Stimulated activated CD8-positive, alpha-beta memory T cell treated with anti-CD3 and anti-CD28 coated beads, Interleukin-7, amount 100 ng/mL, for 4 hours (primary cell): ENCODE measurements at regions not wholly inside any gene's neighbourhood (a gene's known extent, or its start where the extent isn't known, plus 50 kb on each side); places are given as distances from the start of the nearest gene placed in this dataset.

Experiments
- DNase-seq, 2 donors: peaks; one replicate each; pipeline ENCODE4 v3.0.0-alpha.2; 2020; ENCODE audit warnings: low read depth in 2 of 2

GRCh38 chr13:77480066-77480465, 55.4 kb upstream of the SCEL start:
- no peak for DNase-seq

GRCh38 chr13:77479326-77479725, 56.2 kb upstream of the SCEL start:
- DNase-seq, result no peak

DNA sequence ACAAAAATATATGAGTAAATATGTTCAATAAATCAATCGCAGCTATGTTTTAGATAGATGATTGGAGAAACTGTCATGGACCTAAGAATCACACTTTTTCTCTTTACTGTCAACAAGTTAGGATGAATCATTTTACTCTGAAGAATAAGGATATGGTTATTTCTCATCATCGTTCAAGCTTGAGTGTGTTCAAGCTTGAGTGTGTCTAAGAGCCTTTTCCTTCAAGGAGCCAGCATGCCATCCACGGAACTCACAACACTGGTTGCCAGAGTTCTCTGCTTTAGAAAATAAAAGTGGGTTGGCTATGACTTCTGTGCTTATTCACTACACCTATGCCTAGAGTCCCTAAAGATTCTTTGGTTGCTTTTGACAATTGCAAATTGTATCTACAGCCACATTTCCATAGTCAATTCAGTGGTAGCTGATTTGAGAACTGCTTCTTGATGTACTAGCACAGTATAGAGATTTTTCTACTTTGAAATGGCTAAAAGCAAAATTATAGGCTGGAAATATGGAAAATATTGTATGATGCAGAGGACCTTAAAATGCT, 58.1 kb upstream of the SCEL start:
- no peak for DNase-seq

- DNase-seq, result no peak
Observed at GRCh38 chr13:77476456-77476855, 59.0 kb upstream of the SCEL start.

- no peak for DNase-seq
Observed at GRCh38 chr13:77475345-77476084, 60.0 kb upstream of the SCEL start.

DNA sequence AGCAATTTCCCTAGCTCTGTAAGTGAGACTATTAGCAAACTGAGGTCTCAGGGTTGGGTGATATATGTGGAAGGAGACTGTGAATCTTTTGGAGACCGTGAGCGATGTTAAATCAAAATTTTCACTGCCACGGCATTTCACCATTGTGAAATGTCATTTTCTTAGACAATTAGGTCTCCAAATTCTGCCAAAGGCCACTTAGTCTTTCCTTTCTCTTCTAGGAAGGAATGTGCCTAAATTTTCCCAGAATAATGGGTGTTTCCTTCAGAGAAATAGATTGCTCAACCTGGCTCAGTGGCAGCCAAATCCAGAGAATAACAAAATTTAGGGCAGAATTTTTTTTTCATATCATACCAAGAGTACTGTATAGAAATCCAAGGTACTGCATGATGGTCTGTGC, 64.5 kb upstream of the SCEL start:
- no peak for DNase-seq

DNA sequence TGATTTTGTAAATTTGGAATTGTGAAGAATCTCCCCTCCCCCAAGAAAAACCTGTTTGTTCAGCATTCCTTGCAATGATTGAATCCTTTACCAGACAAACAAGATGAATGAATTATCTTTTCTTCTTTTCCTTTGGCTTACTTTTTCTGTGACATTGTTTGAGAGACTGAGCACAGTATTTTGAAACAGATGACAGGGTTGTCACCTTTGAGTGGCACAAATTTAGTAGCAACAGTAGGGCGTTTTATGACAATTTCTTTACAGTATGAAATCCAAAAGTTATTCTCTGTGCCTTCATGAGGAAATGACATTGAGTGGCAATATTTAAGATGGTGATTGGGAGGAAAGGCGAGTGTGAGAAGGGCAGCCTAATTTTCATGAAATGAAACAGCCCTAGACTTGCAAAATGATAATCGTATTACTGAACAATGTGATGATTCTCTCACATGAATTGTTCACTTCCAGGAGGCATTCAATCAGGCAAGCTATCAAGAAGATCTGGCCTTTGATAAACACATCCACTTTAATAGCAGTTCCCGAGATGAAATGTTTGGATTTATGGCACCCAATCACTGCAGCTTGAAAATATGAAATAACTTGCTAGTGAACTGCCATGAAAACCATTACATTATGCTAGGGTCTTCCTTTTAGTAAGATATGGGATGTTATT, 68.6 kb upstream of the SCEL start:
- DNase-seq, result no peak

- no peak for DNase-seq
Observed at GRCh38 chr13:77465603-77466195, 69.8 kb upstream of the SCEL start.

DNA sequence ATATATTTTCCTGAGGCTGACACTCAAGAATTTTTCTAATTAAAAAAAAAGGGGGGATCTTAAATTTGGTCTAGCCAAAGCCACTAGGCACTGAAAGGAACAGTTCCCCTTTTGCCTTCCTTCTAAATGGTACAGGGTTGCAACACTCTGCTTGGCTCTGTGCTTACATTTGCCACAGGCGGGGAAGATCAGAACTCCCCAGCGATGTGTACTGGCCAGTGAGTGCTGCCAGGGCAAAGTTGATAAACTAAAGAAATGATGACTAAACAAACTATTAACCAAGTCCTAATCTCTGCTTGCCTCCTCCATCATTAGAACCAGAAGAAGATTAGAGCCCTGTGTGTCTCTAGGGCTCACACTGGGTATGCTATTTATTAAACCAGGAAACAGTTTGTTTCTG, 75.3 kb upstream of the SCEL start:
- DNase-seq, result no peak

DNA sequence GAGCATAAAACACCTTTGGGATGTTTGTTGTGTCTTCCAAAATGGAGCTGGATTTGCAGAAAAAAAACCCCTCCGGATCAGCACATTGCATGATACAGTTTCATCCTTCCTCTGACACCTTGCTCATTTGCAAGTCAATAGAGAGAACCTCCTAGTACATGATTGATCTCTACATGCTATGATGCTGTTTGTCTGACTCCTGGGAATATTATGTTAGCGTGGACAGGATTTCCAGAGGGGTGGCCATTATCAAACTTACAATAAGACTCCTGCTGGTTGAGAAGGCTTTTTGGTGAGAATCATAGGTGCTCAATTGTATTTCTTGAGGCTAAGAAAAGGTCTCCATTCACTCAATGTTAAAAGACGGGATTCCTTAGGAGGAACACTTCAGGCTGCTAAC, 75.9 kb upstream of the SCEL start:
- DNase-seq, result no peak

- DNase-seq, result no peak
Observed at GRCh38 chr13:77458736-77459135, 76.8 kb upstream of the SCEL start.

GRCh38 chr13:77457966-77458365, 77.5 kb upstream of the SCEL start:
- DNase-seq, result no peak

DNA sequence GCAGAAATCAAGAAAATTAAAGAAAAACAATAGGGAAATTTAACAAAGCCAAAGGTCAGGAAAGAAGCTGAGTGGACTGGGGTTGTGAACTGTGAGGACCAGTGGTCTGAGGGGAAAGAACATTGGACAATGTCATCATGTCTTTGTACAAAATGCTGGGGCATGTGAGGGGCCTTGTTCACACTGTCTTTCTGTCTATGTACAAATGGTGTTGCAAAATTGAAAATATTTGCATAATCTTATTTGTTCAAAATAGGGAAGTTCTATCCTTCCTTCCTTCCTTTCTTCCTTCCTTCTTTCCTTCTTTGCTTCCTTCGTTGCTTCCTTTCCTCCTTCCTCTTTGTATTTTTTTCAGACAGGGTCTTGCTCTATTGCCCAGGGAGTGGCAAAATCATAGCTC, 79.2 kb upstream of the SCEL start:
- DNase-seq, result no peak

DNA sequence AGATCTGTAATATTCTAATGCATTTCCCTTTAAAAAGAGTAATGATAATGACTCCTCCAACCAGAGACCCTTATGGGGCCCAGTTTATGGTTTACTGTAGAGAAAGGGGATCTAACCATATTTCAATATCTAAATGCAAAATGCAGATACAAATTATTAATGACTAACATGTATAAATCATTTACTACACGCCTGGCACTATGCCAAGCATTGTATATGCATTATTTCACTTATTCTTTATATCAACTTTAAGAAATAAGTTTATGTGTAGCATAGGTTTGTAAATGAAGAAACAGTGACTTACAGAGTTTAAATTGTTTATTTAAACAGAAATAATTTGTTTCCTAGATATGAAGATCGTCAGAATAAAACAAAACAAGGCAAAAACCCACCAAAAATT, 86.2 kb upstream of the SCEL start:
- DNase-seq, result no peak

DNA sequence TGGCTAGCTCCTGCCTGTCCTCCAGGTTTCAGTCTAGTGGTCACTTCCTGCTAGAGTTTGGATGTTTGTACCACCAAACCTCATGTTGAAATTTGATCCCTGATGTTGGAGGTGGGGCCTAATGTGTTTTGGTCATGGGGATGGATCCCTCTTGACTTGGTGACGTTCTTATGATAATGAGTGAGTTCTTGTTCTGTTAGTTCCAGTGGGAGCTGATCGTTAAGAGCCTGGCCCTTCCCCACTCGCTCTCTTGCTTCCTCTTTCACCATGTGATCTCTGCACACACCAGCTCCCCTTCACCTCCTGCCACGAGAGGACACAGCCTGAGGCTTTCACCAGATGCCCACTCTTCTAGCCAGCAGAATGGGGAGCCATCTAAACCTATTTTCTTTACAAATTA, 86.8 kb upstream of the SCEL start:
- no peak for DNase-seq

DNA sequence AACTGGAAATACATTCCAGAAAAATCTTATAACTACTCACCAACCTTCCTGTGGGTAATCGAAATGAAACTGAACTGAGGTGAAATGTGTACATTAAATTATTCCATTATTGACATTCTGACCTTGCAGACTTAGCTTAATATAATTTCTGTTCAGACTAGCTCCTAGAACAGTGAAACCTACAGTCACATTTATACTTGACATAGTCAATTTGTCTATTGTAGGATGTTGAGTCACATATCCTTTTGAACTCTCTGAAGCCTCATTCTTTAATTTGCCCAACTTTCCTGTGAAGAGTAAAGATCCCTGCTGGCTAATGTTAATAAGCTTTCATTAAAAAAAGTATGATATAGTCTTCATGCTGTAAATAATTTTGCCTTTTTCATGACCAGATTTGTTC, 92.0 kb upstream of the SCEL start:
- no peak for DNase-seq

- no peak for DNase-seq
Observed at GRCh38 chr13:77437267-77437666, 98.2 kb upstream of the SCEL start.

DNA sequence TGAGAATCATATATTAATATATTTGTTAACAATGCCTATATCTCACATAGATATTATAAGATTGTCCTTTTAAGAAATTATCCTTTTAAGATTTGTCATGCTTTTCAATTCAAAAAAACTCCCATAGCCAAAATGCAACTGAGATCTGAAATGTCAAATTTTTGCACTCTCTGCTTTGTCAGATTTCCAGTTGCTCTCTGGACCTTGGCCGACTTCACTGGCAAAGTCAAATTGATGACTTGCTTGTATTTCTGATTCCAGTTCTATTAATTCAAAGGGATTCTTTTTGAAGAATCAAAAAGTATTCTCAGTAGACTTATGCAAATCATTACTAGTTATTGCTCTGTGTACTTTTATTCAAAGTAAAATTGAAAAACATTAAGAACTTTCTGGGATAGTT, 101.2 kb upstream of the SCEL start:
- no peak for DNase-seq

- no peak for DNase-seq
Observed at GRCh38 chr13:77431449-77431848, 104.1 kb upstream of the SCEL start.

GRCh38 chr13:77430377-77430951, 103.6 kb upstream of the MYCBP2 start:
- no peak for DNase-seq

GRCh38 chr13:77429320-77430142, 102.6 kb upstream of the MYCBP2 start:
- DNase-seq, result peak in 1 of 2 donors; percentile 1

- DNase-seq, result no peak
Observed at GRCh38 chr13:77425705-77426104, 98.8 kb upstream of the MYCBP2 start.
